HL-60 (cell line): ENCODE measurements at regions not wholly inside any gene's neighbourhood (a gene's known extent, or its start where the extent isn't known, plus 50 kb on each side); places are given as distances from the start of the nearest gene placed in this dataset.
"Not testable (repeated sequence)": the region's sequence is repeated elsewhere in the genome, so short reads cannot be mapped to it uniquely, and the experiment has no call there.

ENCODE experiments used
- DNase-seq, 2 experiments: peaks; one replicate each; pipeline ENCODE4 v3.0.0-alpha.2; 2010 to 2020; ENCODE audit warnings: low read depth in 1 of 2, low spot score in 1 of 2
- H3K27ac ChIP-seq: fragments of 250-450 bp; sonication (Bioruptor Pico); replicated peaks from 2 replicates; pipeline ENCODE4 v1.5.1; 2020; ENCODE audit warnings: mild to moderate bottlenecking, moderate library complexity
- H3K27me3 ChIP-seq: fragments of 250-450 bp; sonication (Bioruptor Pico); 2 replicates; pipeline ENCODE4 v1.5.1; 2021; ENCODE audit warnings: mild to moderate bottlenecking, moderate library complexity; ENCODE audit not compliant: insufficient read depth, poor library complexity, severe bottlenecking
- H3K4me3 ChIP-seq: replicated peaks from 2 replicates; pipeline ENCODE4 v1.5.1; 2011; ENCODE audit warnings: mild to moderate bottlenecking, control low read depth, low read length; ENCODE audit not compliant: insufficient read depth
- GABPA ChIP-seq: IDR thresholded peaks from 2 replicates; pipeline ENCODE4 v1.6.1; 2012; ENCODE audit warnings: low read depth
- POLR2AphosphoS5 ChIP-seq: IDR thresholded peaks from 2 replicates; pipeline ENCODE4 v1.6.1; 2012; ENCODE audit warnings: low read depth
- SPI1 ChIP-seq: IDR thresholded peaks from 2 replicates; pipeline ENCODE4 v1.6.1; 2012; ENCODE audit warnings: low read depth, mild to moderate bottlenecking, borderline replicate concordance
- TF ChIP-seq, protein P1 (sequence below): IDR thresholded peaks from 2 replicates; pipeline ENCODE4 v1.6.1; 2012; ENCODE audit warnings: low read depth; ENCODE audit not compliant: insufficient replicate concordance
- TF ChIP-seq, protein P2 (sequence below): IDR thresholded peaks from one replicate; pipeline ENCODE4 v1.5.1; 2011; ENCODE audit warnings: low read length, control low read depth, inconsistent platforms; ENCODE audit not compliant: insufficient read depth

- Histone ChIP-seq H3K4me3 (no peak overlapping the region), H3K27ac (no peak overlapping the region), H3K27me3 (no peaks in the 10 kb centered on the region)
- no peak for DNase-seq
- TF ChIP-seq POLR2AphosphoS5 = no peak
- TF ChIP-seq, protein P1, sequence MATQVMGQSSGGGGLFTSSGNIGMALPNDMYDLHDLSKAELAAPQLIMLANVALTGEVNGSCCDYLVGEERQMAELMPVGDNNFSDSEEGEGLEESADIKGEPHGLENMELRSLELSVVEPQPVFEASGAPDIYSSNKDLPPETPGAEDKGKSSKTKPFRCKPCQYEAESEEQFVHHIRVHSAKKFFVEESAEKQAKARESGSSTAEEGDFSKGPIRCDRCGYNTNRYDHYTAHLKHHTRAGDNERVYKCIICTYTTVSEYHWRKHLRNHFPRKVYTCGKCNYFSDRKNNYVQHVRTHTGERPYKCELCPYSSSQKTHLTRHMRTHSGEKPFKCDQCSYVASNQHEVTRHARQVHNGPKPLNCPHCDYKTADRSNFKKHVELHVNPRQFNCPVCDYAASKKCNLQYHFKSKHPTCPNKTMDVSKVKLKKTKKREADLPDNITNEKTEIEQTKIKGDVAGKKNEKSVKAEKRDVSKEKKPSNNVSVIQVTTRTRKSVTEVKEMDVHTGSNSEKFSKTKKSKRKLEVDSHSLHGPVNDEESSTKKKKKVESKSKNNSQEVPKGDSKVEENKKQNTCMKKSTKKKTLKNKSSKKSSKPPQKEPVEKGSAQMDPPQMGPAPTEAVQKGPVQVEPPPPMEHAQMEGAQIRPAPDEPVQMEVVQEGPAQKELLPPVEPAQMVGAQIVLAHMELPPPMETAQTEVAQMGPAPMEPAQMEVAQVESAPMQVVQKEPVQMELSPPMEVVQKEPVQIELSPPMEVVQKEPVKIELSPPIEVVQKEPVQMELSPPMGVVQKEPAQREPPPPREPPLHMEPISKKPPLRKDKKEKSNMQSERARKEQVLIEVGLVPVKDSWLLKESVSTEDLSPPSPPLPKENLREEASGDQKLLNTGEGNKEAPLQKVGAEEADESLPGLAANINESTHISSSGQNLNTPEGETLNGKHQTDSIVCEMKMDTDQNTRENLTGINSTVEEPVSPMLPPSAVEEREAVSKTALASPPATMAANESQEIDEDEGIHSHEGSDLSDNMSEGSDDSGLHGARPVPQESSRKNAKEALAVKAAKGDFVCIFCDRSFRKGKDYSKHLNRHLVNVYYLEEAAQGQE = no peak
- TF ChIP-seq, protein P2, sequence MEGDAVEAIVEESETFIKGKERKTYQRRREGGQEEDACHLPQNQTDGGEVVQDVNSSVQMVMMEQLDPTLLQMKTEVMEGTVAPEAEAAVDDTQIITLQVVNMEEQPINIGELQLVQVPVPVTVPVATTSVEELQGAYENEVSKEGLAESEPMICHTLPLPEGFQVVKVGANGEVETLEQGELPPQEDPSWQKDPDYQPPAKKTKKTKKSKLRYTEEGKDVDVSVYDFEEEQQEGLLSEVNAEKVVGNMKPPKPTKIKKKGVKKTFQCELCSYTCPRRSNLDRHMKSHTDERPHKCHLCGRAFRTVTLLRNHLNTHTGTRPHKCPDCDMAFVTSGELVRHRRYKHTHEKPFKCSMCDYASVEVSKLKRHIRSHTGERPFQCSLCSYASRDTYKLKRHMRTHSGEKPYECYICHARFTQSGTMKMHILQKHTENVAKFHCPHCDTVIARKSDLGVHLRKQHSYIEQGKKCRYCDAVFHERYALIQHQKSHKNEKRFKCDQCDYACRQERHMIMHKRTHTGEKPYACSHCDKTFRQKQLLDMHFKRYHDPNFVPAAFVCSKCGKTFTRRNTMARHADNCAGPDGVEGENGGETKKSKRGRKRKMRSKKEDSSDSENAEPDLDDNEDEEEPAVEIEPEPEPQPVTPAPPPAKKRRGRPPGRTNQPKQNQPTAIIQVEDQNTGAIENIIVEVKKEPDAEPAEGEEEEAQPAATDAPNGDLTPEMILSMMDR = no peak
- no peak for TF ChIP-seq SPI1
- no peak for TF ChIP-seq GABPA
These were observed 696.0 kb downstream of the C12orf50 start for GRCh38 chr12:87332987-87333726.

DNA sequence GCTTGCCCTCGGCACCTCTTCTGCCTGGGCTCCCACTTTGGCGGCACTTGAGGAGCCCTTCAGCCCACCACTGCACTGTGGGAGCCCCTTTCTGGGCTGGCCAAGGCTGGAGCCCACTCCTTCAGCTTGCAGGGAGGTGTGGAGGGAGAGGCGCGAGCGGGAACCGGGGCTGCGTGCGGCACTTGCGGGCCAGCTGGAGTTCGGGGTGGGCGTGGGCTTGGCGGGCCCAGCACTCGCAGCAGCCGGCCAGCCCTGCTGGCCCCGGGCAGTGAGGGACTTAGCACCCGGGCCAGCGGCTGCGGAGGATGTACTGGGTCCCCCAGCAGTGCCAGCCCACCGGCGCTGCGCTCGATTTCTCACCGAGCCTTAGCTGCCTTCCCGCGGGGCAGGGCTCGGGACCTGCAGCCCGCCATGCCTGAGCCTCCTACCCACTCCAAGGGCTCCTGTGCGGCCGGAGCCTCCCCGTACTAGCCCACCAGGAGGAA, 699.1 kb downstream of the C12orf50 start:
- H3K27me3 ChIP-seq, H3K4me3 ChIP-seq, H3K27ac ChIP-seq, DNase-seq: not testable (repeated sequence)

DNA sequence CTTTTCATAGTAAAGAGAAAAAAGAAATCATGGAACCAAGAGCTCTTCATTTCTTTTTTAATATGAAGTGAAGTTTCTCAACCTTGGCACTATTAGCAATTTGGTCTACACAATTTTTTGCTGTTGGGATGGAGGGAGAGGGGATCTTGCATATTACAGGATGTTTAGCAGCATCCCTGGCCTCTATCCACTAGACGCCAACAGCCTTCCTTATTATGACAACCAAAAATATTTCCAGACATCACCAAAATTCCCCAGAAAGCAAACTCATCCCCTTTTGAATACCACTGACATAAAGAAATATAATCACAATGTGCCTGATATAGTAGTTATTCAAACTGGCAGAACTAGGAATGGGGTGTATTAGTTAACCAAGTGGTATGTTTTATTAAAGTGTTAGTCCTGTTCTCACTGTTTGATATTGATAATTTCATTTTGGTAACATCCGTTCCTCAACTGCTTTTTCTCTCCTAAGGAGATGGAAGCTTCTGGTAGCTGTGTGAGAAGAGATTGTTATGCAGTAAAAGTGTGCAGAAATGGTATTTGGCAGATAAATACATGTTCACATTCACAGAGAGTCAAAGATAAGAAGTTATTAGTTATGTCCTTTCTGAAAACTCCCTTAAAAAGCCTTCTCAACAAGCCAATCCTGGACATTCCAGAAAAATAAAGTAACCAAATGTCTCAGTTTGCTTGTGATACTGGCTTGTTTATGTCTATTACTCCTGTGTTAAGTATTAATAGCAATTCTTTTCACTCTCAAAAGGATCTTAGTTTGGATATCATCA, 699.9 kb downstream of the C12orf50 start:
- no peak overlapping the region for H3K4me3 ChIP-seq

More for the DNA sequence above, 699.9 kb downstream of the C12orf50 start:
- TF ChIP-seq, protein P2 = no peak
- TF ChIP-seq POLR2AphosphoS5 (no peak), GABPA (no peak), SPI1 (no peak)
- TF ChIP-seq, protein P1 = no peak
- Histone ChIP-seq H3K27ac (no peak overlapping the region), H3K27me3 (no peaks in the 10 kb centered on the region)
- no peak for DNase-seq
